Stimulated activated CD4-positive, alpha-beta T cell treated with anti-CD3 and anti-CD28 coated beads, Interleukin-15, amount 100 ng/mL, for 24 hours (primary cell): ENCODE measurements at regions not wholly inside any gene's neighbourhood (a gene's known extent, or its start where the extent isn't known, plus 50 kb on each side); places are given as distances from the start of the nearest gene placed in this dataset.
"Not testable (repeated sequence)": the region's sequence is repeated elsewhere in the genome, so short reads cannot be mapped to it uniquely, and the experiment has no call there.

Experiments
- DNase-seq: peaks from one replicate; pipeline ENCODE4 v3.0.0-alpha.2; 2020

DNA sequence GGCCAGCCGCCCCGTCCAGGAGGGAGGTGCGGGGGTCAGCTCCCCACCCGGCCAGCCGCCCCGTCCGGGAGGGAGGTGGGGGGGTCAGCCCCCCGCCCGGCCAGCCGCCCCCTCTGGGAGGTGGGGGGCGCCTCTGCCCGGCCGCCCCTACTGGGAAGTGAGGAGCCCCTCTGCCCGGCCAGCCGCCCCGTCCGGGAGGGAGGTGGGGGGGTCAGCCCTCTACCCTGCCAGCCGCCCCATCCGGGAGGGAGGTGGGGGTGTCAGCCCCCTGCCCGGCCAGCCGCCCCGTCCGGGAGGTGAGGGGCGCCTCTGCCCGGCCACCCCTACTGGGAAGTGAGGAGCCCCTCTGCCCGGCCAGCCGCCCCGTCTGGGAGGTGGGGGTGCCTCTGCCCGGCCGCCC is 61.5 kb upstream of the LMCD1 start:
- DNase-seq: not testable (repeated sequence)

DNA sequence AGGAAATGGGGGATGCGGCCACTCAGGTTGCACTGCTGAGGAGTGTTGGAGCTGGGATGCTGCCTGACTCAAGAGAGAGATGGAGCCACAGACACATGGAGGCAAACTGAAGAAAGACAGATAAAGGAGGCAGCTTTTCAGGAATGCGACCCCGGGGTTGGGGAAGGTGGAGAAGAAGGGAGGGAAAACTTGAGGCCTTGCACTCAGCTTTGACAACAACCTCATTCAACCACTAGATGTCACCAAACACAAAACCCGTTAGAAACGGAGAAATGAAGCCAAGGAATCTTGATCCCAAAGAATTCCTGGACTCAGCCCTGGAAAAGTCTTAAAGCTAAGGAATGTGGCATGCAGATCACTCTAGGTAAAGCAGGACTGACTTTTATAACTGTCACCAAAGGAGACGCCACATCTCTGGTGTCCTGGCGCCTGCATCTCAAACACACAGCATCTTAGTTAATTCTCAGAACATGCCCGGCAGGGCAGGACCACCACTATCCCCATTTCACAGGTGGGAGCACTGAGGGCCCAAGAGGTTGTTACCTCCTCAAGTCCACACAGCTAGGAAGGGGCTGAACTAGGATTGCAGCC is 59.6 kb upstream of the LMCD1 start:
- no peak for DNase-seq

DNA sequence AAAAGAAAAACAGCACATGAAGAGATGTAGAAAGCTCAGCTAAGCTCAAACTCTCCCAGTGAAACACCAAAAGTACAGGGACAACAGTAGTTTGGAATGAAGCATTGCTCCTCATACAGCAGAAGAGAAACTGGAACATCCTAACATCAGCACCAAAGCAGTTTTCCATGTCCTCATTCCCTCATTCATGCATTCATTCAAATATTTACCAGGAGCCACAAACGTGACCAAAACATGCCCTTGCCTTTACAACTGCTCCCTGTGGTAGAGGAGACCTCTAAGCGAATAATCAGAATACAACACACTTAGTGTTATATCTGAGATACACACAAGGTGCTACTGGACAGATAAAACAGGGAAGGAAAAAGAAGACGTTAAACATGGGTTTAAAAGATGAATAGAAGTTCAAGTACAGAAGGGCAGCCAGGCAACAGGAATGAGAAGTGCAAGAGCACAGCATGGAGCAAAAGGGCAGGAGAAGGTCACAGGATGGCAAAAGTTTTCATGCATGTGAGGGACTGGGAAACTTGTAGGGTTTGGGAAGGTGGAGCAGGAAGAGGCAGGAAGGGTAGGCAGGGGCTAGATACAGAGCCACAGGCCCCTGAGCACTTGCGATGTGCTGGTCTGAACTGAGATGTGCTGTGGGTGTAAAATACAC is 58.5 kb upstream of the LMCD1 start:
- no peak for DNase-seq

DNA sequence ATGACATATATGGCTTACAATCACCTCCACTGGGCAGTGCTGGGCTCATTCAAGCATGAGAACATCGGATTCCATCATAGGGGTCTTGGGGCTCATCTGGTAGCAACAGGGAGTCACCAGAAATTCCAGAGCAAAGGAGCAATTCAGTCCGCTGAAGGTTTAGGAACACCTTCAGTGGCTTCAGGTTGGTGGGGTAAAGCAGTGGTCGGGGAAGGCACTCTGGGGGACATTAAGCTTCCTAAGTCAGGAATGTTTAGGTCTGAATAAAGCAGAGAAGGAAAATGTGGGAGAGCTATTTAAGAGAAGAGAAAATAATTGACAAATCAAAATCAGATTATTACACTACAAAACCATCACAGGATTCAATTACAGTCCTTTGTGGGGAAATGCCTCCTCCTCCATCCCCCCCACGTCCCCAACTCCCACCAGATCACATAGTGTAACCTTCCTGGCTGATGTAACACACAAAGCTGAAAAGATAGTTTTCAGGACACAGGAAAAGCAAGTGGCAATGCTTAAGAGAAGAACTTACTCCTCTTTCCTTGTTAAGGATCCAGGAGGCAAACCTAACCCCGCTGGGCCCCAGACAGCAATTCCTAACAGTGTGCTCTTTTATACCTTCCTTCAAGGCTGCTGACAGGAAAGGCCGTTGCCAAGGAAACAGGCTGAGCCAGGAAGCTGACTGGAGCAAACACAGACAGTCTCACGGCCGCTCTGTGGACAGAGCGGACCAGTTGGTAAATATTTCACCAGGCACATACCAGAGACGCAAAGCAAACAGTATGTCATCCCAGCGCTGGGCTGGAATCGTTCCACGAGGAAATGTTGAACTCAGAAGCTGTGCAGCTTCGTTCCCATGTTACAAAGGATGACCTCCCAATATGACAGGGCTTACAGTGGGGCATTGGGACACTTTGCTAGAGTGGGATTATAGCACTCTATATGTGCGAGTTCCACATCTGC is 57.5 kb upstream of the LMCD1 start:
- no peak for DNase-seq

DNA sequence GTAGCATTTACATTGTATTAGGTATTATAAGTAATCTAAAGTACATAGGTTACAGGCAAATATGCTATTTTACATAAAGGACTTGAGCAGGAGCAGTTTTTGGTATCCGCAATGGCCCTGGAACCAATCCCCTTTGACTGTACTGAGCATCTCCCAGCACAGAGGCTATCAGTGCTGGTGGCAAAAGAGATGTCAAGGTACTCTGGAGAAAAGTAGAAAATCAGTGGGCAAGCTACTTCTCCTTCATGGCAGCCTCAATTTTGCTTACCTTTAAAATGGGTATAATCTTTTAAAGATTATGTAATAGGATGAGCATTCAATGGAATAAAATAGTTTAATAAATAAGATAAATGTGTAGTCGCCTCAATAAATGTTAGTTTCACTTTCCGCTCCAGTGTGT is 56.7 kb upstream of the LMCD1 start:
- no peak for DNase-seq

DNA sequence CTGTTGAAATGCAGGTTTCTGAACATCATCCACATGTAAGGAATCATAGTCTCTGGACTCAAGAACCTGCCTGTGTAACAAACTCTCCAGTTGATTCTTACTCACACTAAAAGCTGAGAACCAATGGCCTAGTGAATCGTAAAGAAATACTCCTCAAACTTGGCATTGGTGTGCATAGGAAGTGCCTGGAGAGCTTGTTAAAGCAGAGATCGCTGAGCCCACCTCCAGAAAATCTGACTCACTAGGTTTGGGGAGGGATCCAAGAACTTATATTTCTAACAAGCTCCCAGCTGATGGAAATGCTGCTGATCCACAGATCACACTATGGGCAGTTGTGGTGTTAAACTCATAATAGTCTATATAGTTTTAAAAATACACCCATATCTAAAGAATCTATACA is 55.8 kb upstream of the LMCD1 start:
- no peak for DNase-seq

DNA sequence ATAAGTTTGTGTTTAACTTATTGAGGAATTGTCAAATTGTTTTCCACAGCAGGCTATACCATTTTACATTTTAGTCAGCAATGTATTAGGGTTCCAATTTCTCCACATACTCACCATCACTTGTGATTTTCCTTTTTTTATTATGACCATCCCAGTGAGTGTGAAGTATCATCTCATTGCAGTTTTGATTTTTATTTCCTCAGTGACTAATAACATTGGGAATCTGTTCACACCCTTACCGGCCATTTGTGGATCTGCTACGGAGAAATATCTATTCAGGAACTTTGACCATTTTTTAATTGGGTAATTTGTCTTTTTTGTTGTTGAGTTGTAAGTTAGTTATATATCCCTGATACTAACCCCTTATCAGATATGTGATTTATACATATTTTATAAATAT is 54.8 kb upstream of the LMCD1 start:
- DNase-seq: no peak

DNA sequence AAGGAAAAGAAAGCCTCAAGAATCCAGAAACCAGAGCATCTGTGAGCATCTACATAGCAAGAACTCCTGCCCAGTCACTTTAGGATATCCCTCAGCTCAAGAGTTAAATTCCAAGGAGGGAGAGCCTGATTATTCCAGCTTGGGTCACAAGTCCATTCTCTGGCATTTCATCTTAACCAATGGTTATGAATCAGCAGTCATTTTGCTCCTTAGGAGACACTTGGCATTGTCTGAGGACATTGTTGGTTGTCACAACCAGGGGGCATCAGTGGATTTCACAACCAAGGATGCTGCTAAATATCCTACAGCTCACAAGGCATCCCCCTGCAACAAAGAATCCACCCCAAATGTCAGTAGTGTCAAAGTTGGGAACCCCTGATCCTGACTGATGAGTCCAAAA is 51.0 kb upstream of the LMCD1 start:
- no peak for DNase-seq

DNA sequence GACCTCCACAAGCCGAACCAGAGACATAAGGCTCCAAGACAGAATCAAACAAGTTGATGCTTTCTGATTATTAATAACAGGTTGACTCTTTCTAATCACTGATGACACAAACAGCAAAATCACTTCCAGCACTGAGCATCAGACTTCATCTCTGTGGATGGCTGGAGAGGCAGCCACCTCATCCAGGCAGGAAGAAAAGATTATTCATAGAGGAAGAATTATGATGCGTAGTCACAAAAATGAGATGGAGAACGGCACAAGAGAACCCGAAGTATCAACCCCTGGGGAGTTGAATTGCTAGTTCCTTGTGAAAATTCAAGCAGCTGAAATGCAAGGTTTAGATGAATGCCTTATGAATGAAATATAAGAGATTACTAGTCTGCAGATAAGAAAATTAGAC is 49.9 kb upstream of the LMCD1 start:
- no peak for DNase-seq
